Heart right ventricle (tissue), 16 donors: ENCODE measurements at regions not wholly inside any gene's neighbourhood (a gene's known extent, or its start where the extent isn't known, plus 50 kb on each side); places are given as distances from the start of the nearest gene placed in this dataset.

Experiments
- ATAC-seq, 8 donors: fragments of 200-7000 bp; cut with Tn5 transposase; one replicate each; pipeline ENCODE4 v1.9.1; 2020; ENCODE audit warnings: mild to moderate bottlenecking in 8 of 8, moderate library complexity in 8 of 8, moderate number of reproducible peaks in 1 of 8
- DNase-seq, 2 donors: peaks; one replicate each; pipeline ENCODE4 v3.0.0-alpha.2; 2020
- H3K27ac ChIP-seq, 10 donors: fragments of 200-600 bp; sonication (generic) in 2 of 10; one replicate each; pipeline versions ENCODE4 v1.5.0 to v1.8.0; 2020 to 2022; ENCODE audit warnings: mild to moderate bottlenecking in 3 of 10
- H3K27me3 ChIP-seq, 7 donors: fragments of 200-600 bp; one replicate each; pipeline ENCODE4 v1.8.0; 2021 to 2022; ENCODE audit warnings: mild to moderate bottlenecking in 2 of 7
- H3K36me3 ChIP-seq, 9 donors: fragments of 200-600 bp; sonication (generic) in 1 of 9; one replicate each; pipeline versions ENCODE4 v1.5.0 to v1.8.0; 2020 to 2022; ENCODE audit warnings: mild to moderate bottlenecking in 2 of 9
- H3K4me1 ChIP-seq, 9 donors: fragments of 200-600 bp; sonication (generic) in 1 of 9; one replicate each; pipeline versions ENCODE4 v1.5.0 to v1.8.0; 2020 to 2022; ENCODE audit warnings: mild to moderate bottlenecking in 4 of 9
- H3K4me3 ChIP-seq, 10 donors: fragments of 200-600 bp; sonication (generic) in 2 of 10; one replicate each; pipeline versions ENCODE4 v1.5.0 to v1.8.0; 2020 to 2022; ENCODE audit warnings: mild to moderate bottlenecking in 7 of 10, moderate library complexity in 2 of 10
- H3K9me3 ChIP-seq, 11 donors: fragments of 200-600 bp in 10 of 11; sonication (generic) in 2 of 11; one replicate each; pipeline versions ENCODE4 v1.5.0 to v1.8.0; 2013 to 2022; ENCODE audit warnings: mild to moderate bottlenecking in 2 of 11, control low read depth in 1 of 11, moderate library complexity in 1 of 11
- WGBS, 2 donors: extraction: QIAGEN DNeasy Blood & Tissue Kit; methylation state at CpG; one replicate each; pipeline ENCODE4 v1.1.7; 2013; ENCODE audit warnings: inconsistent platforms in 1 of 2; 5-methylcytosine and 5-hydroxymethylcytosine counted together
- intact Hi-C, 10 donors: fragments of 100-400 bp; cut with DNase I; formaldehyde crosslinking; loops; one replicate each; pipeline versions ENCODE4 v1.11.1 to v1.14.2; 2022
- TF ChIP-seq, protein P1 (sequence below), 9 donors: fragments of 200-600 bp; sonication (generic) in 2 of 9; IDR thresholded peaks; one replicate each; pipeline versions ENCODE4 v1.5.0 to v1.8.0; 2021 to 2022; ENCODE audit warnings: antibody characterized with exemption in 9 of 9, mild to moderate bottlenecking in 5 of 9, moderate library complexity in 1 of 9
- donor health status: Arrhythmogenic right ventricular cardiomyopathy.
- donor health status: ischemic (EF 13 %, LVEDD 7.1; RV severe dilation, severe dysfunction).
- donor health status: healthy with polysubstance abuse.
- donor health status: DM: no; HTN: yes; CAD: no.
- donor health status: DM: no; HTN: no; CAD: no.
- donor health status: ischemic (EF 25% LVEDD 6.9; RV normal size, moderate dysfunction).
- donor health status: ischemic (EF 25% LVEDD 5.7; RV mildly dilated, moderate dysfunction).
- donor health status: healthy.
- donor health status: DM: yes; HTN: yes; CAD: no.
- donor health status: Ischemic cardiomyopathy.
- donor health status: ischemic (EF 35%, LVEDD 5.7; RV mildly dilated, moderate dysfunction).
- donor health status: nonischemic (EF 11% LVEDD 7.7; RV severe dilation, severe dysfunction).
- donor health status: DM: yes; HTN: yes; CAD: no.
- donor health status: PGD.
- donor health status: ischemic (EF 29% LVEDD 5.4; RV normal size, mild dysfunction).
- donor health status: nonischemic (EF 23%, LVEDD 6.1; RV moderate dilation, normal function).

DNA sequence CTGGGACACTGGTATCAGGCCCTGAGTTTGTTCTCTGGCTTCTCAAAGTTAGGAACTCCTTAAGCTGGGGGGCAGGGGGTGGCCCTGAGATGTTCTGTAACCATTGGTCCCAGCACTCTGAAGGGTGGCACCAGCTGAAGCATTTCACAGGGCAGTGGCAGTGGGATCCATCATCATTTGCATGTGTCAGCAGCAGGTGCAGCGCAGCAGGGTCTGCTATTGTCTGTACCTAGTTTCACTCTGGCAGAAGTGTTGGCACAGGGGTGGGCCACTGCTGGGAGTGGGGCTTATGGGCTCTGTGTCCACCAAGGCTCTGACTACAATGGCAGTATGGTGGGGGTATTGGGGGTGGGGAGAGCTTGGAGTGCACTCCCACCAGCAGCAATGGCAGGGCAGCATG lies 460.4 kb upstream of the ZNF804A start:
- no peaks in the 10 kb centered on the region for H3K4me1 ChIP-seq
- ATAC-seq (no peak), DNase-seq (no peak)
- H3K4me3 ChIP-seq = no peak overlapping the region
- H3K27ac ChIP-seq = no peak overlapping the region
- WGBS, 2 donors = 86 to 88% methylated on average over 1 of the region's 1 CpG
- H3K27me3 ChIP-seq = no peaks in the 10 kb centered on the region
- peaks cover 0 to 58% (median 5%) of the 10 kb centered on the region in 11 donors for H3K9me3 ChIP-seq
- H3K36me3 ChIP-seq = no peaks in the 10 kb centered on the region
- intact Hi-C loops = no loop called here
- TF ChIP-seq, protein P1, sequence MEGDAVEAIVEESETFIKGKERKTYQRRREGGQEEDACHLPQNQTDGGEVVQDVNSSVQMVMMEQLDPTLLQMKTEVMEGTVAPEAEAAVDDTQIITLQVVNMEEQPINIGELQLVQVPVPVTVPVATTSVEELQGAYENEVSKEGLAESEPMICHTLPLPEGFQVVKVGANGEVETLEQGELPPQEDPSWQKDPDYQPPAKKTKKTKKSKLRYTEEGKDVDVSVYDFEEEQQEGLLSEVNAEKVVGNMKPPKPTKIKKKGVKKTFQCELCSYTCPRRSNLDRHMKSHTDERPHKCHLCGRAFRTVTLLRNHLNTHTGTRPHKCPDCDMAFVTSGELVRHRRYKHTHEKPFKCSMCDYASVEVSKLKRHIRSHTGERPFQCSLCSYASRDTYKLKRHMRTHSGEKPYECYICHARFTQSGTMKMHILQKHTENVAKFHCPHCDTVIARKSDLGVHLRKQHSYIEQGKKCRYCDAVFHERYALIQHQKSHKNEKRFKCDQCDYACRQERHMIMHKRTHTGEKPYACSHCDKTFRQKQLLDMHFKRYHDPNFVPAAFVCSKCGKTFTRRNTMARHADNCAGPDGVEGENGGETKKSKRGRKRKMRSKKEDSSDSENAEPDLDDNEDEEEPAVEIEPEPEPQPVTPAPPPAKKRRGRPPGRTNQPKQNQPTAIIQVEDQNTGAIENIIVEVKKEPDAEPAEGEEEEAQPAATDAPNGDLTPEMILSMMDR (IDR thresholded peaks at IDR 0.05) = no peak

- H3K4me1 ChIP-seq = no peaks in the 10 kb centered on the region
- no peak overlapping the region for H3K27ac ChIP-seq
- H3K36me3 ChIP-seq = no peaks in the 10 kb centered on the region
- intact Hi-C loops = no loop called here
- peaks cover 0 to 21% (median 0%) of the 10 kb centered on the region in 11 donors for H3K9me3 ChIP-seq
- no peaks in the 10 kb centered on the region for H3K27me3 ChIP-seq
- TF ChIP-seq, protein P1 (IDR thresholded peaks at IDR 0.05) = no peak
- ATAC-seq (no peak), DNase-seq (no peak)
- no peak overlapping the region for H3K4me3 ChIP-seq
Measured at GRCh38 chr2:184141866-184142265, 456.5 kb upstream of the ZNF804A start.

GRCh38 chr2:184154438-184154837 lies 443.9 kb upstream of the ZNF804A start:
- H3K27me3 ChIP-seq = no peaks in the 10 kb centered on the region
- ATAC-seq = peak in 2 of 8 donors; percentile 58 to 65
- intact Hi-C loops = no loop called here
- TF ChIP-seq, protein P1 (IDR thresholded peaks at IDR 0.05) = no peak
- WGBS, 2 donors = 50 to 52% methylated on average over 2 of the region's 2 CpGs
- no peak for DNase-seq
- H3K4me3 ChIP-seq = no peak overlapping the region
- no peaks in the 10 kb centered on the region for H3K4me1 ChIP-seq
- no peak overlapping the region for H3K27ac ChIP-seq
- H3K36me3 ChIP-seq = no peaks in the 10 kb centered on the region
- H3K9me3 ChIP-seq = peaks cover 0 to 18% (median 1%) of the 10 kb centered on the region in 11 donors

DNA sequence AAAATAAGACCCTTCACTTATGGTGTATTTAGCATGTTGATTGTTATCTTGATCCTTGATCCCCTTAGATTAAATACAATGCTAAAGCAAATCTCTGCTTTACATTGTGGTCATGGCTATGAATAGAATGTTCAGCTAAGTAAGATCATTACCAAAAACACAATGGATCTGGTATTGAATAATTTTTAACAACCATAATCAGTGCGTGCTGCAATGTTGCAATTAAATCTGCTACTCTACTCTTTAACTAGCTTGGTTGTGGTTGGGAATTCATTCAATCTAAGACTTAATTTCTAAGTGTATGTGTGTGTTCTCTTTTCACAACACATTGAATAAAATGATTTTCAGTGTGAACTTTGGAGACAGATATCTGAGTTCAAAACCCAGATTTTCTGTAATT lies 442.5 kb upstream of the ZNF804A start:
- no peak for ATAC-seq
- 90 to 93% methylated on average over 1 of the region's 1 CpG for WGBS, 2 donors

More for the DNA sequence above, 442.5 kb upstream of the ZNF804A start:
- no peak overlapping the region for H3K27ac ChIP-seq
- H3K4me1 ChIP-seq = no peaks in the 10 kb centered on the region
- peaks cover 0 to 6% (median 0%) of the 10 kb centered on the region in 11 donors for H3K9me3 ChIP-seq
- TF ChIP-seq, protein P1 (IDR thresholded peaks at IDR 0.05) = no peak
- no peaks in the 10 kb centered on the region for H3K27me3 ChIP-seq
- H3K4me3 ChIP-seq = no peak overlapping the region
- intact Hi-C loops = no loop called here
- H3K36me3 ChIP-seq = no peaks in the 10 kb centered on the region
- no peak for DNase-seq
